Activated naive CD4-positive, alpha-beta T cell treated with anti-CD3 and anti-CD28 coated beads, Interleukin-2, amount 10 ng/mL, durations not matched to agents 7 days and 5 days (primary cell): ENCODE measurements at regions not wholly inside any gene's neighbourhood (a gene's known extent, or its start where the extent isn't known, plus 50 kb on each side); places are given as distances from the start of the nearest gene placed in this dataset.

Source experiments
- CTCF ChIA-PET: fragments of 350-600 bp; sonication (Branson Sonifier 250); formaldehyde crosslinking; loops from one replicate; lab custom pipeline; 2021; ENCODE audit warnings: antibody characterized with exemption; lab: Charles Lee
- DNase-seq: peaks from one replicate; pipeline ENCODE4 v3.0.0-alpha.2; 2020
- H3K27ac Mint-ChIP-seq: one replicate; pipeline ENCODE4 v1.8.0; 2021; ENCODE audit warnings: mild to moderate bottlenecking, moderate library complexity, mixed read lengths
- H3K27me3 Mint-ChIP-seq: one replicate; pipeline ENCODE4 v1.8.0; 2021; ENCODE audit warnings: mild to moderate bottlenecking, mixed read lengths
- H3K36me3 Mint-ChIP-seq: one replicate; pipeline ENCODE4 v1.8.0; 2021; ENCODE audit warnings: mixed read lengths
- H3K4me1 Mint-ChIP-seq: one replicate; pipeline ENCODE4 v1.8.0; 2021; ENCODE audit warnings: mixed read lengths
- H3K4me3 Mint-ChIP-seq: one replicate; pipeline ENCODE4 v1.8.0; 2021; ENCODE audit warnings: mild to moderate bottlenecking, moderate library complexity, mixed read lengths
- H3K9me3 Mint-ChIP-seq: one replicate; pipeline ENCODE4 v1.8.0; 2021; ENCODE audit warnings: mixed read lengths

- H3K9me3 Mint-ChIP-seq: peaks cover 2% of the 10 kb centered on the region
- H3K27me3 Mint-ChIP-seq: peaks cover 3% of the 10 kb centered on the region
- no peak overlapping the region for H3K4me3 Mint-ChIP-seq
- H3K36me3 Mint-ChIP-seq: no peaks in the 10 kb centered on the region
- no peaks in the 10 kb centered on the region for H3K4me1 Mint-ChIP-seq
- DNase-seq: no peak
- no peak overlapping the region for H3K27ac Mint-ChIP-seq
- CTCF ChIA-PET: no interaction called here
Observed at GRCh38 chr14:104520620-104521410, 58.7 kb upstream of the C14orf180 start.

GRCh38 chr14:104521816-104522745 lies 57.5 kb upstream of the C14orf180 start:
- Mint-ChIP-seq H3K27me3 (peaks cover 3% of the 10 kb centered on the region), H3K4me1 (no peaks in the 10 kb centered on the region), H3K9me3 (peaks cover 8% of the 10 kb centered on the region), H3K27ac (no peak overlapping the region), H3K4me3 (no peak overlapping the region), H3K36me3 (no peaks in the 10 kb centered on the region)
- CTCF ChIA-PET: no interaction called here
- no peak for DNase-seq

- no peak for DNase-seq
- H3K9me3 Mint-ChIP-seq: peaks cover 14% of the 10 kb centered on the region
- CTCF ChIA-PET: no interaction called here
- H3K36me3 Mint-ChIP-seq: no peaks in the 10 kb centered on the region
- H3K4me1 Mint-ChIP-seq: peaks cover 3% of the 10 kb centered on the region
- no peak overlapping the region for H3K4me3 Mint-ChIP-seq
- peaks cover 3% of the 10 kb centered on the region for H3K27me3 Mint-ChIP-seq
- no peak overlapping the region for H3K27ac Mint-ChIP-seq
Observed at GRCh38 chr14:104522926-104523545, 56.5 kb upstream of the C14orf180 start.

DNA sequence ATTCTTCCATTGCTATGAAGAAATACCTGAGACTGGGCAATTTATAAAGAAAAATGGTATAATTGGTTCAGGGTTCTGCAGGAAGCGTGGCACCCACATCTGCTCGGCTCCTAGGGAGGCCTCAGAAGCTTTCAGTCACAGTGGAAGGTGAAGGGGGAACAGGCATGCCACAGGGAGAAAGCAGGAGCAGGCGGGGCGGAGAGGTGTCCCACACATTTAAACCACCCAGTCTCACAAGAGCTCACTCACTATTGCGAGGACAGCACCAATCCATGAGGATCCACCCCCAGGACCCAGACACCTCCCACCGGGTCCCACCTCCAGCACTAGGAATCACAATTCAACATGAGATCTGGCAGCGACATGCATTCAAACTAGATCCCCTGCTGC lies 56.0 kb upstream of the C14orf180 start:
- Mint-ChIP-seq H3K4me3 (no peak overlapping the region), H3K27ac (no peak overlapping the region), H3K36me3 (no peaks in the 10 kb centered on the region), H3K27me3 (peaks cover 3% of the 10 kb centered on the region), H3K4me1 (peaks cover 7% of the 10 kb centered on the region), H3K9me3 (peaks cover 18% of the 10 kb centered on the region)
- CTCF ChIA-PET: no interaction called here
- DNase-seq: no peak

DNA sequence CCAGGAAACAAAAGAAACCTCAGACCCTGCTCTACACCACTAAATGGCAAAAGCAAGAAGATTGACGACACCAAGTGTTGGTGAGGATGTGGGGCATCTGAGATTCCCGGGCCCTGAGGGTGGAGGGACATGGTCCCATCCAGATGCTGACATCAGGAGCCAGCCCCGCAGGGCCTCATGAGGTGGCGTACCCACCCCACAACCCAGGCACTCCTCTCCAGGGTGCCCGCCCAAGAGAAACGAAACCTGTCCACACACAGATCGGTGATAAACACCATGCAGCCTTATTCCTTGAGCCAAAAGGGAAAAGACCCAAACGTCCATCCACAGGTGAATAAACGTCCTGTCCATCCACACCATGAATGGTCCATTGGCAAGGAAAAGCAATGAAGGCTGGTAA lies 54.8 kb upstream of the C14orf180 start:
- Mint-ChIP-seq H3K36me3 (no peaks in the 10 kb centered on the region), H3K4me1 (peaks cover 7% of the 10 kb centered on the region), H3K4me3 (no peak overlapping the region), H3K27ac (no peak overlapping the region), H3K27me3 (no peaks in the 10 kb centered on the region), H3K9me3 (peaks cover 18% of the 10 kb centered on the region)
- CTCF ChIA-PET: no interaction called here
- no peak for DNase-seq

- H3K27ac Mint-ChIP-seq: no peak overlapping the region
- H3K27me3 Mint-ChIP-seq: no peaks in the 10 kb centered on the region
- peaks cover 18% of the 10 kb centered on the region for H3K9me3 Mint-ChIP-seq
- no peaks in the 10 kb centered on the region for H3K36me3 Mint-ChIP-seq
- no peak for DNase-seq
- peaks cover 7% of the 10 kb centered on the region for H3K4me1 Mint-ChIP-seq
- CTCF ChIA-PET: no interaction called here
- no peak overlapping the region for H3K4me3 Mint-ChIP-seq
Observed at GRCh38 chr14:104526723-104527645, 52.6 kb upstream of the C14orf180 start.

DNA sequence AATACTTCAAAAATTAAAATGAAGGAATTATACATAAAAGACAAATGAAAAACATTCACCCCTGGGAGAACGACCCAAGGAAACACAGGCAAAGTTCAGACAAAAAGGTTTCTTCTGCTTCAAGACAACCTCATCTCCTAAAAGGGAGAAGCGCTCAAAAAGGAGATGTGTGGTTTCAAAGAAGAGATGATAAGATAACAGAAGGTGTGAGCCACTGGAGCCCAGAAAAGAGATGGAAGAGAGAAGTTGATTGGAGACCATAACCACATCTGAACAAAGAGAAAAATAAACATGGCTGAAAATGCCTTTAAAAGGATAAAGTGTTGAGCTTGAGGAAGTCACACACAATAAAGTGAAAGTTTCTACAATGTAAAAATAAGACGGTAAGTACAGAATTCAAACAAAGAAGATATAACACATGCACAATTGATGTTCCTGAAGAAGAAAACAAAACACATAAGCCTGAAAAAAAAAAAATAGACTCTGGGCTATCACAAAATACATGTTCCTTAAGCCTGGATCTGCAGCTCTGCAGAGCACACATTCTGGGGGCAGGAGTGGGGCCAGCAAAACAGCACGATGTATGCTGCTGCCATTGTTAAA lies 51.6 kb upstream of the C14orf180 start:
- H3K4me3 Mint-ChIP-seq: no peak overlapping the region

GRCh38 chr14:104528496-104528895 lies 51.1 kb upstream of the C14orf180 start:
- no peaks in the 10 kb centered on the region for H3K36me3 Mint-ChIP-seq
- peaks cover 18% of the 10 kb centered on the region for H3K9me3 Mint-ChIP-seq
- DNase-seq: no peak
- H3K4me1 Mint-ChIP-seq: peaks cover 7% of the 10 kb centered on the region
- H3K27me3 Mint-ChIP-seq: no peaks in the 10 kb centered on the region
- H3K27ac Mint-ChIP-seq: no peak overlapping the region
- CTCF ChIA-PET: no interaction called here
- no peak overlapping the region for H3K4me3 Mint-ChIP-seq

More for the DNA sequence above, 51.6 kb upstream of the C14orf180 start:
- no peaks in the 10 kb centered on the region for H3K27me3 Mint-ChIP-seq
- CTCF ChIA-PET: no interaction called here
- H3K27ac Mint-ChIP-seq: no peak overlapping the region
- peaks cover 18% of the 10 kb centered on the region for H3K9me3 Mint-ChIP-seq
- no peak for DNase-seq
- peaks cover 7% of the 10 kb centered on the region for H3K4me1 Mint-ChIP-seq
- H3K36me3 Mint-ChIP-seq: no peaks in the 10 kb centered on the region
